CD4-positive, alpha-beta T cell treated with Interleukin-17A for 1 hour (primary cell): ENCODE measurements at regions not wholly inside any gene's neighbourhood (a gene's known extent, or its start where the extent isn't known, plus 50 kb on each side); places are given as distances from the start of the nearest gene placed in this dataset.

ENCODE experiments used
- DNase-seq: peaks from one replicate; pipeline ENCODE4 v3.0.0-alpha.2; 2020

DNA sequence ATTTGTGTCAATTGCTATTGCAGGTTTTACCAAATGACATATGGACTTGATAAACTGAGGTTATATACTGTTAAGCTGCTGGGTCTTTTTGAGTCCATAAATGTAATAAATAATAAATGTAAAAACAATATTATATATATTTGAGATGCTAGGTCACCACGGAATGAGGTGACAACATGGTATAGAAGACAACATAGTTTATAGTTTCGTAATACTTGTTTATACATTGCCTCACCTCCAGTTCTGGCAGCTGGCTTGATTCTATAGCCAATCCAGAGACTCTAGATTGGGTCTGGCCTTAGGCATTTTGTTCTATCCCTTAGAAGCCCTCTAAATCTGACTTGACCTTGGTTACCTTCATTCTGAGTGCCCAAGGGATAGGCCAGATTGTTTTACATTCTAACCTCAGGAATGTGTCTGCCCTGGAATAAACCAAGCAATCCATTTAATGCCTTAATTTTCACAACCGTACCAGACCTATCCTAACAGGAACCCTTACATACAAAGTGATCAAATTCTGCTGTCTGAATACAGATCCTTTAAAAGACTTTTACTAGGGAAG, 61.5 kb upstream of the STXBP5 start:
- DNase-seq = no peak

DNA sequence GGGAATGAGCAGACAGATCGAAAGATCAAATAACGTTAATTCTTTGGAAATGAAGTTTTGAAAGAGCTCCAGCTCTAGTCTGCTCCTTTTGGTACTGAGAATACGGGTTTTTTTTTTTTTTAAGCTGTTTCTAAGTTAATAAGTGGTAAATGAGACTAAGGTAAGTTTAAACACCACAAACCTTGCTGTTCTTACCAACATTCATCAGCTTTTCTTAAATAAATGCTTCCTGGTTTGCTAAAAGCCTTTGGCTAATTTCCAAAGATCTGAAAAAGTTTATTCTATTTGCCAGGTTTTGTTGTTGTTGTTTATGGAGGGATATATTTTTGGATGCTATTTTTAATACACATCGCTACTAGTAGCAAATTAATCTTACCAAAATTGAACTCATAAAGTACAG, 55.1 kb upstream of the STXBP5 start:
- DNase-seq = no peak

DNA sequence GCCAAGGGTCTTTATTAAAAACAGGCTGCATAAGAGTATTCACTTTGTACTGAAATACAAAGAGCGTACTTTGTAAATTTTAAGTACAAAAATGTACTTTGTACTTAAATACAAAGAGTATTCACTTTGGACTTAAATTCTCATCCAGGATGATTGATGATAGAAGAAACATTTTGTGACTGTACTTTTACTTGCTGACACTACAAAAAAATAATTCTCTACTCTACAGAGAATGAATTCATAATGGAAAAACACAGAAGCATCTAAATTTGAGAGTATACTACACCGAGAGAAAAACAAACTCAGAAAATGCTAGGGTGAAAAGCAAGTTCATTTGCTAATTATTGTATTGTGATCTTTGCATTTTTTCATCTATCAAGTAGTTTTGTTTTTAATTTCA, 54.4 kb upstream of the STXBP5 start:
- DNase-seq = no peak

DNA sequence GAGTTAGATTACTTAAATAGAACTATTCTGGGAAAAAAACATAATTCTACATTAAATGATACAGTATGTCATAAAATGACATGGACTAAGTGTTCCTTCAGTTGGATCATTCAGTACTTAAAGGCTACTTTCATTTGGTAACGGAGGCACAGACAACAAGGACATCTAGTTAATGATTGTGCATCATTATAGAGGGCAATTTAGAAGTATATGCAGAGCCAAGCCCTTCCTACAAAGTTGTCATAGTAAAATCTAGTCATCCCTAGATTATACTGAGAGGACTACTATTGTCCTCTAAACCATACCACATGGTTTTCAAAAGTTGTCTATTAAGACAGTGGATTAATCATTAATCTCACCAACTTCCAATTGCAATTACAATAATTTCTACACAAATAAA, 53.9 kb upstream of the STXBP5 start:
- no peak for DNase-seq
